ENCODE measurements at regions not wholly inside any gene's neighbourhood (a gene's known extent, or its start where the extent isn't known, plus 50 kb on each side); places are given as distances from the start of the nearest gene placed in this dataset.

DNA sequence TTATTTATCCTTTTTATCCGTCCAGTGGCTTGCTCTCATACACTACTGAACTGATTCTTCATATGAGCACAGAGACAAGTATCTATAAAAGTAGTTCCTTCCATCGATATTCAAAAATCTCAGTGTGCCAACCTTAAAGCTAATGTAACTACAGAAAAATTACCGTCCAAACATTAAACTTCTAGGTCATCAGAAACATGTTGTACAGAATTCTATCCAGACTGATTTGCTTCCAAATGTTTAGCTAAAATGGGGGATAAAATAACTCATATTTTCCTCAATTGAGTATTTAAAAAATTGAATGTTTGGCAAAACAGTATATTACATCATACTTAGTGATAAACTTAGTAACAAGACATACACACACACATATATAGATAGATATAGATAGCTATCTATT lies 584.7 kb upstream of the SEMA3D start:
- no peaks in the 10 kb centered on the region for H3K36me3 Mint-ChIP-seq (ENCODE audit: low read depth)

DNA sequence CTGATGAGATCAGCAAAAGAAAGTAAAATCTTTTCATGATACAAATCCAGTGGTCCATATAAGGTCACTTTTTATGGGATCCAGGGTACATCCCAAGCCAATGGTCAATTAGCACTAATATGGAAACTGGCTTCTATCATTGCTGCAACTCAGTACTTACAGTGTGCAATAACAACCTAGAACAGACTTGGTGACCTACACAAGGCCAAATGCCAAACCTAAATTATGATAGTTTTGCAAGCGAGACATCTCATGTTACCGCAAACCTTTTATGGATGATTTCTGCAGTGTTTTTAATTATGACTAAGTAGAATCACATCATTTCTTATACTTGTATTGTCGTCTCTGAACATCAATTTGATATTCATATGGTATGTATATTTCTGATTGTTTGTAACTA lies 583.5 kb upstream of the SEMA3D start:
- H3K36me3 Mint-ChIP-seq (ENCODE audit: low read depth): no peaks in the 10 kb centered on the region
- H3K4me3 Mint-ChIP-seq: no peak overlapping the region
- no peaks in the 10 kb centered on the region for H3K27me3 Mint-ChIP-seq (ENCODE audit: insufficient read depth)
- peaks cover 16% of the 10 kb centered on the region; the same call in 1 of the 2 replicates for H3K4me1 Mint-ChIP-seq (ENCODE audit: low read depth)
- H3K9me3 Mint-ChIP-seq: no peaks in the 10 kb centered on the region
- H3K27ac Mint-ChIP-seq: no peak overlapping the region
- DNase-seq: no peak
- TF ChIP-seq, protein P1, sequence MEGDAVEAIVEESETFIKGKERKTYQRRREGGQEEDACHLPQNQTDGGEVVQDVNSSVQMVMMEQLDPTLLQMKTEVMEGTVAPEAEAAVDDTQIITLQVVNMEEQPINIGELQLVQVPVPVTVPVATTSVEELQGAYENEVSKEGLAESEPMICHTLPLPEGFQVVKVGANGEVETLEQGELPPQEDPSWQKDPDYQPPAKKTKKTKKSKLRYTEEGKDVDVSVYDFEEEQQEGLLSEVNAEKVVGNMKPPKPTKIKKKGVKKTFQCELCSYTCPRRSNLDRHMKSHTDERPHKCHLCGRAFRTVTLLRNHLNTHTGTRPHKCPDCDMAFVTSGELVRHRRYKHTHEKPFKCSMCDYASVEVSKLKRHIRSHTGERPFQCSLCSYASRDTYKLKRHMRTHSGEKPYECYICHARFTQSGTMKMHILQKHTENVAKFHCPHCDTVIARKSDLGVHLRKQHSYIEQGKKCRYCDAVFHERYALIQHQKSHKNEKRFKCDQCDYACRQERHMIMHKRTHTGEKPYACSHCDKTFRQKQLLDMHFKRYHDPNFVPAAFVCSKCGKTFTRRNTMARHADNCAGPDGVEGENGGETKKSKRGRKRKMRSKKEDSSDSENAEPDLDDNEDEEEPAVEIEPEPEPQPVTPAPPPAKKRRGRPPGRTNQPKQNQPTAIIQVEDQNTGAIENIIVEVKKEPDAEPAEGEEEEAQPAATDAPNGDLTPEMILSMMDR (IDR thresholded peaks at IDR 0.05): no peak

More for the DNA sequence above, 584.7 kb upstream of the SEMA3D start:
- H3K27ac Mint-ChIP-seq: no peak overlapping the region
- DNase-seq: no peak
- H3K4me3 Mint-ChIP-seq: no peak overlapping the region
- no peaks in the 10 kb centered on the region for H3K9me3 Mint-ChIP-seq
- TF ChIP-seq, protein P1 (IDR thresholded peaks at IDR 0.05): no peak
- no peaks in the 10 kb centered on the region for H3K27me3 Mint-ChIP-seq (ENCODE audit: insufficient read depth)
- peaks cover 16% of the 10 kb centered on the region; the same call in 1 of the 2 replicates for H3K4me1 Mint-ChIP-seq (ENCODE audit: low read depth)

DNA sequence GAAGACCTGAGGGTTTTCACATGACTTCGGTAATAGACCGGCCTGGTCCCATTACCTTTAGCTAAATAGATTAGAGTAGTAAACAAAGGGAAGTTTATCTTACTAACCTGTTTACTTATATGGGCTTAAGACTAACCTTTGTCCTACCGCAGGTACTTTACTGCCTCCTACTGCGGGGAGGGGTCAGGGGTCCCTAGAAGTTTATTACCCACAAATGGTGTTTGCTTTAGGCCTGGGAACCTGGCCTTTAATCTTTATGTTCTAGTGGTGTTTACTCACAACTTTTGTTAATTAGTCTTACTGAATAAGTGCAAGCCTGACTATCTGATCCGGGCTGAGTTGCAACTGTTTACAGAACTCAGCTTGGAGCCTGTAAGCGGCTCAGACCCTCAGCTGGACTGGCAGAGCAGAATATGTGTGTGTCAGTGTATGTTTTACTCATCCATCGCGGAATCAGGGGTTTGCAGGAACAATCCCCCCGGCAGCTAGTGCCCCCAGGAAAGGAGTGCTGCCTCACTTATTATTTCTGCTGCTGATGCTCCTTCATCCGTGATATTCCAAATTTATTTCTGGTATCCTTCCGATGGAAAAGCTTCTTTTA lies 578.9 kb upstream of the SEMA3D start:
- DNase-seq: no peak
- Mint-ChIP-seq H3K9me3 (no peaks in the 10 kb centered on the region), H3K4me3 (no peak overlapping the region), H3K4me1 (ENCODE audit: low read depth) (no peaks in the 10 kb centered on the region), H3K27me3 (ENCODE audit: insufficient read depth) (no peaks in the 10 kb centered on the region; the same call in 1 of the 2 replicates), H3K36me3 (ENCODE audit: low read depth) (no peaks in the 10 kb centered on the region), H3K27ac (no peak overlapping the region)
- TF ChIP-seq, protein P1 (IDR thresholded peaks at IDR 0.05): no peak

DNA sequence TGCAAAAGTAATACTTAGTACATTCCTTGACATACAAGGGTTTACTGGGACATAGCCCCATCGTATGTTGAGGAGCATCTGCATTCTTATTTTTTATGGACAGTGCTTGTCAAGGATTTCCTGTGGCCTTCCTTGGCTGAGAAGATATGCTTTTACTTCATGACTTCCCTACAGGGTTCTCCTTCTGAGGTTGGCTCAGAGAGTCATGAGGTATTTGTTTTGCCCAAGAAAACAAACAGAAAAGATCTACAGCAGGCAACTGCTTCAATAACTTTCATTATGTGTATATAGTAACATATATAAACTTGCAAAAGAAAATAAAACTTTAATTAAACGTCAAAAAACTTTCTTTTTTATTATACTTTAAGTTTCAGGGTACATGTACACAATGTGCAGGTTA lies 577.2 kb upstream of the SEMA3D start:
- Mint-ChIP-seq H3K27ac (no peak overlapping the region), H3K36me3 (ENCODE audit: low read depth) (no peaks in the 10 kb centered on the region), H3K27me3 (ENCODE audit: insufficient read depth) (no peaks in the 10 kb centered on the region; the same call in 1 of the 2 replicates), H3K4me3 (no peak overlapping the region), H3K4me1 (ENCODE audit: low read depth) (no peaks in the 10 kb centered on the region), H3K9me3 (no peaks in the 10 kb centered on the region)
- TF ChIP-seq, protein P1 (IDR thresholded peaks at IDR 0.05): no peak
- DNase-seq: no peak

DNA sequence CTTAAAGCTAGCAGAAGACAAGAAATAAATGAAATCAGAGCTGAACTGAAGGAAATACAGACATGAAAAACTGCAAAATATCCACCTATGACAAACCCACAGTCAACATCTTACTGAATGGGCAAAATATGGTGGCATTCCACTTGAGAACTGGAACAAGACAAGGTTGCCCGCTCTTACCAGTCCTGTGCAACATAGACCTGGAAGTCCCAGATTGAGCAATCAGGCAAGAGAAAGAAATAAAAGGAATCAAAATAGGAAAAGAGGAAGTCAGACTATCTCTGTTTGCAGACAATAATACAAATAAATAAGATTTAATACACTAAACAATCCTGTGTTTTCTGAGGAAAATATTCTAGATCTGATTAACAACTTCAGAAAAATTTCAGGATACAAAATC lies 570.5 kb upstream of the SEMA3D start:
- Mint-ChIP-seq H3K9me3 (0 out of 2 replicates have a peak, but pooled peaks cover 8% of the 10 kb centered on the region), H3K27ac (no peak overlapping the region), H3K36me3 (ENCODE audit: low read depth) (no peaks in the 10 kb centered on the region), H3K4me1 (ENCODE audit: low read depth) (no peaks in the 10 kb centered on the region), H3K27me3 (ENCODE audit: insufficient read depth) (no peaks in the 10 kb centered on the region; the same call in 1 of the 2 replicates), H3K4me3 (no peak overlapping the region)
- no peak for DNase-seq
- TF ChIP-seq, protein P1 (IDR thresholded peaks at IDR 0.05): no peak
